ENCODE measurements at regions not wholly inside any gene's neighbourhood (a gene's known extent, or its start where the extent isn't known, plus 50 kb on each side); places are given as distances from the start of the nearest gene placed in this dataset.

GRCh38 chr6:101302593-101302992 is 90.9 kb upstream of the GRIK2 start:
- TF ChIP-seq POLR2A (IDR thresholded peaks at IDR 0.05), result no peak
- no peak for TF ChIP-seq CTCF (IDR thresholded peaks at IDR 0.05)

Measured in right lobe of liver (tissue), 4 donors.